Activated CD8-positive, alpha-beta memory T cell treated with anti-CD3 and anti-CD28 coated beads, Interleukin-2, amount 50 U/mL, for 48 hours (primary cell): ENCODE measurements at regions not wholly inside any gene's neighbourhood (a gene's known extent, or its start where the extent isn't known, plus 50 kb on each side); places are given as distances from the start of the nearest gene placed in this dataset.

Source experiments
- DNase-seq: peaks from one replicate; pipeline ENCODE4 v3.0.0-alpha.2; 2020

DNA sequence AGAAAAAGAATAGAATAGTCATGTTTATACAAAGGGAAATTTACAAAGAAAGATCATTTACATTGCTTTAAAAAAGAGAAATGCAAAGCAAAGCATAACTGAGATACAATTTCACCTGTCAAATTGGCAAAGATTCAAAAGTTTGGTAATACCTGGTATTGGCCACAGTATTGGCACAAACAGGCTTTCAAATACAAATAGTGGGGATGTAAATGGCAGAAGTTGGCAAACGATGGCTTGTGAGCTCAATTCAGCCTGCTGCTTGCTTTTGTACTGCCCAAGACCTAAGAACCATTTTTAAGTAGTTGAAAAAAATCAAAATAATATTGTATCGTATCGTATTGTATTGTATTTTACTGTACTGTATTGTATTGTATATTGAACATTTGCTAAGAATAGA lies 194.5 kb upstream of the JAG1 start:
- no peak for DNase-seq

DNA sequence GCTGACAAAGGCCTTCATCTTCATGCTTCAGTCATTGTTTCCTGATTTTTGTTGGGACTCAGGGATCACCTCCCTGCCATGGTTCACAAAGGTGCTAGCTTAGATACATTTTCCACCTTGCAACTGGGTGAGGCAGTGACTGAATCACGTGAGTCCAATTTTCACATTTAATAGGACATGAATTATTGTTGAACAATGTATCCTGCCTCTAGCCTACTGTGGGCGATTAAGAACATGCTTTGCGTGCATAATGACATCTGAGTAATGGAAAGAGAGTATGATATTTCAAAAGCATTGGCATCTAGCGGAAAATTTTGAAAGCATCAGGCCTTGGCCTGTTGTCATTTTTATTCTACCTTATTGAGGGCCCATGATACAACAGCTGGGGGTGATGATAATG lies 199.2 kb upstream of the JAG1 start:
- DNase-seq, result no peak

DNA sequence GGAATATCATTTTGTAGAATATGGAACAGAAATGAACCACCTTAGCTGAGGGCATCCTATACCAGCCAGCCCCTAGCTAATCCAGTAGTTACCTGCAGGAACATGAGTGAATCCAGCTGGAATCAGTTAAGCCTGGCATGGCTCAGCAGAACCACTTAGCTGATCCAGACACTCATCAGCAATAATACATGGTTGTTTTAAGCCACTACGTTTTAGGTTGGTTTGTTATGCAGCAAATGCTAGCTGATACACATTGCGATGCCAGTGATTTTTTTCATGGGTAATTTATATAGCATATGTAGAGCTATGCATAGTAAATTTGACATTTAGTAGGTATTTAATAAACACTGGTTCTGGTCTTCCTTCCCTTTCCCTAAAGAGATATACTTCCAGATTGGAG lies 201.9 kb upstream of the JAG1 start:
- no peak for DNase-seq

DNA sequence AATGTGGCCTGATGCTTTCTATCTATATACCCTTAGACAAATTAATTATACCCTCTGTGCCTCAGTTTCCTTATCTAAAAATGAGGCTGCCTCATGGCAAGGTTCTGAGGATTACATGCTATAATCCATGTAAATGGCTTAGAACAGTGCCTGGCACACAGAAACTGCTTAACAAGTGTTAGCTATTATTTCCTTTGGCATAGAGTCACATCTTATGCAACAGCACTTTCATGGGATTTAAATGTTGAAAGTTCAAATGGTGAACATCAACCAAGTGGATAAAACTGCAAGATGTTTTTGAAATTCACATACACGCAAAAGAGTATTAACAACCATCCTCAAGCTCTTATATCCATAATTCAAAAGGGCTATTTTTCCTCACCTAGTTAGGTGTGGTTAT lies 202.8 kb upstream of the JAG1 start:
- no peak for DNase-seq

DNA sequence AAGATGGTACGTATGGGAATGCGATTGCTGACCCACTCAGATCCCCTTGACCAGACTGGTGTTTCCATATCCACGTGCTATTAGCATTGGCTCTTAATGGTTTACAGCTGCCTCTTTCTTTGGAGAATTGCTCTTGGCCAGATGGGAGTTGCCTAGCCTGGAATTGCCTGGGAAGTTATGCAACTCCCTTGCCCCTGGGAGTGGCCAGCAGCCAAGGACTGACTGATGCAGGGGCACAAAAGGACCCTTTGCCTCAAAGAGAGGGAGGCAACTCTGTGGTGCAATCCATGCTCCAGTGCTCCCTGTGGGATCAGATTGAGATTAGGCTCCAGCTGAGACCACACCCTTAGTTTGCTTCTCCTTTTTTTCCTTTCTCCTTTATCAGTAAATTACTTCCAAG lies 203.5 kb upstream of the JAG1 start:
- DNase-seq, result no peak

DNA sequence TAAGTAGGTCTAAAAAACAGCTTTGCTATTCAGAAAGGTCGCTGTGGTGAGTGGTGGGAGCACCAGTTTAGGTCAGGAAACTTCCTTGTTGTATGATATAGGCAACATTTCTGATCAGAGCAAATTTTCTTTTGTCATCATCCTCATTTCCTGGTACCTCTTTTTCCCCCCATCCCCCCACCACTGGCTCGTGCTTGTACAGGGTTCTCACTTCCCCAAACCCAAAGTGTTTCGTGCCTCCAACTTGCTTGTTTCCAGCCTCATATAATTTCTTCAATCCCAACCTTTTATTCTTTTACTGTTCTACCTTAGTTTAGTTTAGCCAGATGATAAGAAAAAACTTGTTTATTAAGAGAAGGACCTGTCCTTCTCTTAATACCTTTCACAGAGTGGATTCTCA lies 209.4 kb upstream of the JAG1 start:
- no peak for DNase-seq

DNA sequence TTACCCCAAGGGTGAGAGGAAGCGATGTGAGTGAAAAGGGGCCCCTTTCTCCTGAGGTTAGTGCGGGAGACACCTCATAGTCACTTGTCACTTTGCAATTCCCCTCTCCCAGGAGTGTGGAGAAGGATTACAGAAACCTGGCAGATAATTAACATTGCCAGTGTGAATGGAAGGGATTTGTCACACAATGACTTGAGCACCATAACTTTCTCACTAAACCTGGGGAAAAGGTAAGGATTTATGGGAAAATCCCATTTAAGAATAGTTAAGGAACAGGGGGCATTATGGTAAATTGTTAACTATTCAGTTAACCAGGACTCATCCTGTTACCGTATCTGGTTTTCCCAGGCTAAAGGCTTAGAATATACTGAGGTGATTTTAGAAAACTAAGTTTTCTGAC lies 219.5 kb upstream of the JAG1 start:
- no peak for DNase-seq

DNA sequence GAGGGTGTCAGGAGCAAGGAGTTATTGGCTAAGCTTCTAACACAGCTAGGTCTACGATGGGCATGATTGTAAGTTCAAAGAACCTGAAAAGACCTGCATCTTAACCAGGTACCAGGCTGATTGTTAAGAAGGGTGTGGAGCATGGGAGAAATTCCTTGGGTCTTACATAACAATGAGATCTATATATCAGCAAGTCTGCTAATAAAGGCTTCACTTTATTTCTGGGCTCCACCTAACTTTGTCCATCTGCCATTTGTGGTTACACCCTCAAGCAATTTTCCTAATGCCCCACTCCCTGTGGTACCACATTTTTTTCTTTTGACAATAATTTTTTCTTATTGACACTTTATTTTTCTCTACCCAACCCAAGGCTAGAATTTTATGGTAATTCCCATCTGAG lies 223.5 kb upstream of the JAG1 start:
- DNase-seq, result no peak

DNA sequence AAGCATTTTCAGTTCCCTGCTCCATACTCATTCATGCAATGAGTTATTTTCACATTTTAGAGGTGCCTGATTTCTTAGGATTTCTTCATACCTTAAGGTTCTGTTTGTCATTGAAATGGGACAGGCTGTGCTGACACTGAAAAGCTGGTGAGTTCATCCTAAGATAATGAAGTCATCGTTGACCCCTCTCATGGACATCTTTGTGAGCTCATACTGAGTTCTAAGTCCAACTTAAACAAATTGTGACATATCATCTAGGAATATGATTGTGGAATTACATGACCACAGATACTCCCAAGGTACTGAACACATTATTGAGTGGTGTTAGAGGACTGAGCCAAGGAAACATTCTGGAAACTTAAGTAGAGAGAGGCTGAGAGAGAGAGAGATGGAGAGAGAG lies 224.8 kb upstream of the JAG1 start:
- DNase-seq, result no peak

DNA sequence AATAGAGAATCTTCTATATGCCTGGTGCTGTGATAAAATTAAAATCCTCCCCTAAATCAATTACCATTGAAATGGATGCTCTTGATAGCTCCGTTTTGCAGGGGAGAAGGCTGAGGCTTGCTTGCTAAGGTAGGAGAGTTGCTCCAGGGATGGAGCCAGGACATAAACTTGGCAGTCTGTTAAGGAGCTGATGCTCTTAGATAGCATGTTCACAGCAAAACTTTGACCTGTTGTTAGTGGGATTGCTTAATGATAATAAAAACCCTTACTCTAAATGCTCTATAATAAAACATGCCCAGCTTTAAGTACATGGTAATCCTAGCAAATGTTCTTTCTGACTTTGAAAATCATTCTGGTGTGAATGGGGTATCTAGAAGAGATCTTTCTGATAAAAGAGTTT lies 228.4 kb upstream of the JAG1 start:
- no peak for DNase-seq

DNA sequence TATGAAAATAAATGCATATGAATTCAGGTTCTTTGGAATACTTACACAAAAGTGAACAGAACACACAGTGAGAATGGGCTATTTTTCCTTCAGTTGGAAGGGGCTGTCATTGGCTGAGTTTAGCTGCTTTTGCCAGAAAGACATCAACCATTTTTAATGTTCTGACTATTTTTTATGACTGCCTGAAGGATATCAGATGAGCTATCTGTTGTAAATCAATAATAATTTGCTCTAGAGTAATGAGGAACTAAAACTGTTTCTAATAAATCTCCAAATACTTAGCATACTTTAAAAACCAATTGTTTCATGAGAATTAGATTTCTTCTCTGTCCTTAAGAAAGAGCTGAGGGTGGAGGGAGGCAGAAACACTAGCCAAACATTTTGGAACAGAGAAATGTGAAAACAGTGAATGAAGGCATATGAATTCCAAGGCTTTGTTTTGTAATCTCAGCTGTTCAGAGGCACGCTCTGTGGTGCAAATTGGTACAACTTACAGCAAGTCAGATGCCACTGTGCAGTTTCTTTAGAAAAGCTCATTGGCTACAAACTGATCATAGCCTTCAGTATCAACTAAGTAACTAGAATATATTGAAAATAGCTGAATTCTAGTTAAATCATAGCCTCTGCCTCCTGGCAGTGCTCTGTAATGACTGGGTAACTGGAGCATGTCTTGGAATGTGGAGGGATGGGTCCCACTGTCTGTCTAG lies 228.9 kb upstream of the JAG1 start:
- no peak for DNase-seq

DNA sequence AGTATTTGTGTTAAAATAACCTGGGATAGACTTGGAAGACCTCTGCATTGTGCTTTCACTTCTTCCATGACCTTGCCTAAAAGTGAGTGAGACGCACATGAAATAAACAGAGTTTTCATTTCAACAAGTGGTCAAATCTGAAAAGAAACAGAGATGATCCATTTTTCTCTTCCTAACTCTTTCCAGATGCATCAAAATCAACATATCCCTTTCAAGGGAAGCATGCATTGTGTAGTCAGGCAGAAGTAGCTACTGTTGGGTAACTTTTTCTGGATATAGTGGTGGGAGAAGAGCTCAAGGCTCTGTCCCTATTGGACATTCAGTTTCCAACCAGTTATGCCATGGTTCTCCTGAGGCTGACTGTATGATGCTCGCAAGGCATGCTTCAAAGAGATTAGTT lies 233.0 kb upstream of the JAG1 start:
- no peak for DNase-seq

DNA sequence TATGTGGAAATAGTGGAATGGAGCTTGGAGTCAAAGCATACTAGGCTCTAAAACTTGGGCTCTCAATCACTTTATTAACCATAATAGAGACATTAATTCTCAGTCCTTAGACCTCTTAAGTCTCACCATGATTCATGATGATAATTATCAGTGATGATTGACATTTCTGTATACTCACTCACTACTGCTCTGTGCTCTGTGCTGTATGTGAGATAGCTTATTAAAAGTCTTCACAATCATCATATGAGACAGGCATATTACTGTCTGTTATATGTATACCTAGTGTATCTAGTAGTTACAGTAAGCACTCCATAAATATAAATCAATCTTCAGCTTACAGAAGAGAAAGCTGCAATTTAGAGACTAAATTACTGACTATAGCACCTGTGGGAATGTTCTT lies 236.0 kb upstream of the JAG1 start:
- DNase-seq, result no peak

DNA sequence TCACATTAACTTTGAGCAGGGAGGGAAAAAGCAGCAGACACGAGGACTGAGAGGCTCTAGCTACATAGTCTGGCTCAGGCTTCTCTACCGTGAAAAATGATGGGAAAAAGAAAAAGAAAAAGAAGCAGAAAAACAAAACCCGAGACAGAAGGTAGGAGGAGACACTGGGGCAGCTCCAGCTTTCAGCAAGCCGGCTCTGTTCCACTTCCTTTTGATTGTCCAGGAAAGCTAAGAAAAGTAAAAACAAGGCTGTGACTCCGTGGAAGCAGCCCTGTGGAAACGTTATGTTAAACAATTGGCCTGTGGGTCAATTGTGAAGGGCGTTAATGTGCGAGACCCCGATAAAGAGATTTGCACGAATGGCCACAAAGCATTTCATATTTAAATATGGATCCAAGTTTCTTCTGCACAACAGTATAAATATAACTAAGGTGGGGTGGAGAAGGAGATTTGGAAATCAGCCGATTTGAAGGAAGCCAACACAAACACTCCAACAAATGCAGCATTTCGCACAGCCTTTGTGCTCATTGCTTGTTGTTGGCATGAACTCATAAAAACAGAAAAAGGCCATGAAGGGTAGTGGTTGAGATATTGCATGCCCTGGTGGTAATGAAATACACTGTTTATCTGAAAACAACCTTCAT lies 236.9 kb upstream of the JAG1 start:
- DNase-seq, result no peak

DNA sequence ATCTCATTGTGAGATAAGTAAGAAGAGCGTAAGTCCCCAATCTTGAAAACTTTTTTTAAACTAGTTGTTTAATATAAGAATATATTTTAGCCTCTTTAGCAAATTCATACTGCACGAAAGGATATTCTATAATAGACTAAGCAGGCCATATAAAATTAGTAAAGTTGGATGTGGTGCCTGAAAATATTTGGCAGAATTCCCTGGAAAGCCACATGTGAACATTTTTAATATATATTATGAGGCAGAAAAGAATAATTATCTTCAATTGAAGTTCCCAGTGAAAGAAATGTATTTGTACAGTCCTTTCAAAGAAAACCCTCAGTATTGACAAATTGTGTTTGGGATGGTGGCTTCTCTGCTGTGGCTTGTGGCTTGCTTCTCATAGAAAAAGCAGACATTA lies 237.5 kb upstream of the JAG1 start:
- DNase-seq, result no peak

DNA sequence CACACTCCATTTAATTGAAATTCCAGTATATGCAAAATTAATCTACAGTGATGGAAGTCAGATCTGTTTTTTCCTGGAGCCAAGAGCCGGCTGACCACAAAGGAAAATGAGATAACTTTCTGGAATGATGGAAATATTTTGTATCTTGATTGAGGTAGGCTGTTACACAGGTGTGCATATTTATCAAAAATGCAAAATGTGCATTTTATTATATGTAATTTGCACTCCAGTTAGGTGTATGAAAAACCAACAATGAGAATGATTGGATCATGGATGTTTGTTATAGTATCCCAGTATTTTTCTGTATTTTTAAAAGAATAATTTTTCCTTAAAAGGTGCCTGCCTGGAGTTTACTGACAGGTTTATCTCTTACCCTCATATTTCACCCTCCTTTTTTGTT lies 242.0 kb upstream of the JAG1 start:
- no peak for DNase-seq

DNA sequence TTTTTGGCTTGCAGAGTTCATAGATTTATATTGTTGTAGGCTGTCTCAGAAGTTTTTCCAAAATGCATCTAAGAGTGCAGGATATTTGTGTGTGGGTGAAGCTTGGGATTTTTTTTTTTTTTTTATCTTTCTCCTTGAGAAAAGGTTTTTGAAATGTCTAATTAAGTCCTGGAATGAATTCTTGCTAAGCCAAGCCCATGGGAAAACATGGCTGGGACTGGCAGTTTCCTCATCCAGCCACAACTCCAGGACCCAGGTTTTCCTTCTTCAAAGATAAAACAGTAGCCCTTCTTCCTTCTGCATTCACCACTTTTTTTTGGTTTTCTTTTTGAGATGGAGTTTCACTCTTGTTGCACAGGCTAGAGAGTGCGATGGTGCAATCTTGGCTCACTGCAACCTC lies 242.5 kb upstream of the JAG1 start:
- no peak for DNase-seq

DNA sequence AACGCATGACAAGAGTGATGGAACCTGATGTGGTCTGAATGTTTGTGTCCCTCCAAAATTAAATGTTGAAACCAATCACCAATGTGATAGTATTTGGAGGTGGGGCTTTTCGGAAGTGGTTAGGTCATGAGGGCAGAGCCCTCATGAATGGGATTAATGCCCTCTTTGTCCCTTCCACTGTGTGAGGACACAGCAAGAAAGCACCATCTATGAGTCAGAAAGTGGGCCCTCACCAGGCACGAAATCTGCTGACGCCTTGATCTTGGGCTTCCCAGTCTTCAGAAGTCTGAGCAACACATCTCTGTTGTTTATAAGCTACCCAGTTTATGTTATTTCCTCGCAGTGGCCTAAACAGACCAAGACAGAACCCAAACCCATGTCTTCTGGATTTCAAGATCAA lies 244.0 kb upstream of the JAG1 start:
- DNase-seq, result no peak

DNA sequence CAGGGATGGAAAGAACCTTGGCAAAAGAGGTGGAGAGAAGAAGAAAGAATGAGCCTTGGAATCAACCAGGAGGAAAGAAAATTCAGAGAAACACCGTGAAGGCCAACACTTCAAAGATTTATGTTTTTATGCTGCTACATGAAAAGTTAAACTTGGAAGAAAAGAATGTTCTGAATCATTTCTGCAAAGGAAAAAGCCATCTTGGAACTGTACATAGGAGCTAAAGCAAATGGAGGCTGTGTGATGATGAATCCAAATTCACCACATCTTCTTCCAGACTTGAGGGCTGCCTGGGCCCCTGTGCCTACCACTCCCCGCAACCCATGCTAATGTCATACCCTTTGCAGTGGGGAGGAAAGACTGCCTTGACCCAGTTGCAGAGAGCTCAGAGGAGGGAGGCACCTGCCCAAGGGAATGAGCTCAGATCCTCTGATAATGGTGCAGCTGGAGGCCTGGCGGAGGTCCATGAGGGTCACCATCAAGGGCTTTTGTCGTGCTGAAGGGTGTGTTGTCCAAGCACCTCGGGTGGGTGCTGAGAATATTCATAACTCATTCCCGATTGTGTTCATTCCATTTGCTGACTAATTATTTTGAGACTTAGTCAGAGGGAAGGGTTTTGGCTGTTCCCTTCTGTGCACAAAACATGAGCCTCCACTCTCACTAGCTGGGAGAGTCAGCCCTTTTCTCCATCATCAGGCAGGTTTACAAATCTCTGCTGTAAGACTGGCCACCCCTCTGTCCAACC lies 245.8 kb upstream of the JAG1 start:
- no peak for DNase-seq

DNA sequence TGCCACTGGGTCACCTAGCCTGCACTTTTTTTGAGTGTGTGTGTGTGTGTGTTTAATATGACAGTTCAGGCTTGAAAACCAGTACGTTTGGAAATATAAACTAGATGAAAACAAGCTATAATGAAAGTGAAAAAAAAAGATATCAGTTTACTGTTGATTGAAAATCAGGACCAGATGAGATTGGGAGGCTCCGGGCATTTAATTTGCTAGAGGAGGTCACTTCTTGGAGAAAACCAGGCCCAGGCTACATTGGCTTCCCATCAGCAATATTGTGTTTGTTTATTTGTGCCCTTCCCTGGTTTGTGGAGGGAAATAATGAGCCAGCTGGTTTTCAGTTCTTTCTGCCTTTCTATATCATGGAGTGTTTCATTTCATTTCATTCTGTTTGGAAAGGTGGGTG lies 246.6 kb upstream of the JAG1 start:
- DNase-seq, result no peak

DNA sequence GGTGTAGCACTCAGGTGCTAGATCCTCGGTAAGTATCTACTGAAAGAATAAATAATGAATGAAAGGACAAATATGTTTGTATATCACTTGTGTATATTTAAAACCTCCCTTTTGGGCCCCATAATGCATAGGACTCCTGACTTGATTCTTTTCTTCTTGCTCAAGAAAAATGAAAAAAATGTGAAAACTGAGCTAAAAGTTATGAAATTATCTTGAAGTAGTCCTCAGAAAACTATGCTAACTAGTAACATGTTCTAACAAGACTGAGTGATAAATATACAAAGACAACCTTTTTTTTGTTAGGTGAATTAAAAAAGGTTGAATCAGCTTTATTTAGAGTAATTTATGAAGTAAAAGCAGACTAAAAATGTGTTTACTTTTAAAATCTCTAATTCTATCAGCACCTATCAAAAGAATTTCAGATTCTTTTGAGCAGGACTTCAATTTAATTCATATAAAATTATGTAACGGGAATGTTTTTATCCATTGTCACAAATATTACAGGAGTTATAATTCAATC lies 247.8 kb upstream of the JAG1 start:
- no peak for DNase-seq

DNA sequence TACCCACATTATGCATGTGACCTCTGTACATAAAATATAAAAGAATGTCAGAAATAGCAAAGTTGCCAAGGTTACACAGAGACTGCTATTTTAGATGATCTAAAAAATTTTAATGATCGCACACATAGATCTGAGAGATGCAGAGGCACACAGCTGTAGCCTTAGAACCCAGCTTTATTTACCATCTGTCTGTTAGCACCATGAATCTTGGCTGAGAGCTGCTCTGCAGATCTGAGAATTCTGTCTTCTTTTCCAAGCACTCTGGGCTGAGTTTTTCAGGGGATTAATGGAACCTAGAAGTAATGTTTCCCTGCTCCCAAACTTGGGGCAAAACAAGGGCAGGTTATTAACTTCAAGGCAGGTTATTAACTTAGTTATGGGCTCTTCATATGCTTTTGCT lies 248.7 kb upstream of the JAG1 start:
- DNase-seq, result no peak

DNA sequence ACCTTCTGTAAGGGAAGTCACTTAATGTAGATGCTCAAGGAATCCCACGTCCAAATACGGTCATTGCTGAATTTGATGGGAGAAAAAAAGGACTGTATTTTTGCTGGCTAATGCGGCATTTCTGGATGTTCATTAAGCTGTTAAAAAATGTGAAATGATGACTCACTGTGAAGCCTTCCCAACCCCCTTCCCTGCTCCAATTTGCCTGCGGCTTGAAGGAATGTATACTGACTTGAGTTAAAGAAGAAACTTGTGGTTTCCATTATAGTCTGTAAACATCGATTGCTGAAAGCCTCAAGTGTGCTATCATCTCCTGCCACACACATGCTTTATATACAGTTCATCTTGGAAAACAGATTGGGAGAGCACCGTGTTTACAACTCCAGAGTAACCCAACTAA lies 249.1 kb upstream of the JAG1 start:
- DNase-seq, result no peak

DNA sequence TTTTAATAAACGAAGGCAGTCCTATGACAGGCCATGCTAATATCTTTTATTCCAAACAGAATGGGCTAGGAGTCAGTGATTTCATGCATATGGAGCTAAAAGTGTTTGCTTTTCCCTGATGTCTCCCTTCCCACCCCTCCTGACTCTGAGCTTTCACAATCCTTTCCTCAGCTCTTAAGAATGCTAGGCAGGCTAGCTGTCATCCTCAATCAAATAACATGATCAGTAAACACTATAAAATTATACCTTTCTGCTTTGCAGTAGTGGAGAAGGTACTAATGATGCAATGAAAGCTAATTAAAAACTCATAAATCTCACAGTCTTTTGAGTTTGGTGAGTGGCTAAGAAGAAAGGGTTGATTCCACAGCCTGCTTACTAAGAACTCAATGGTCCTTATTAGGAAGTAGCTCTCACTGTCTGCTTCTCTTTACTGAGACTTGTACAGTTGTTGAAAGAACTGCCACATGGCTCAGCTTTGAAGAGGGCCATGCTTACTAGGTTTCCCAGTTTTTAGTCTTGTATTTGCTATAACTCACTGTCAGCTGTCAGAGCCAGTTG lies 250.9 kb upstream of the JAG1 start:
- DNase-seq, result no peak
